ENCODE measurements at regions not wholly inside any gene's neighbourhood (a gene's known extent, or its start where the extent isn't known, plus 50 kb on each side); places are given as distances from the start of the nearest gene placed in this dataset.
"Not testable (repeated sequence)": the region's sequence is repeated elsewhere in the genome, so short reads cannot be mapped to it uniquely, and the experiment has no call there.

DNA sequence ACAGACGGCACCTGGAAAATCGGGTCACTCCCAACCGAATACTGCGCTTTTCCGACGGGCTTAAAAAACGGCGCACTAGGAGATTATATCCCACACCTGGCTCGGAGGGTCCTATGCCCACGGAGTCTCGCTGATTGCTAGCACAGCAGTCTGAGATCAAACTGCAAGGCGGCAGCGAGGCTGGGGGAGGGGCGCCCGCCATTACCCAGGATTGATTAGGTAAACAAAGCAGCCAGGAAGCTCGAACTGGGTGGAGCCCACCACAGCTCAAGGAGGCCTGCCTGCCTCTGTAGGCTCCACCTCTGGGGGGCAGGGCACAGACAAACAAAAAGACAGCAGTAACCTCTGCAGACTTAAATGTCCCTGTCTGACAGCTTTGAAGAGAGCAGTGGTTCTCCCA lies 64.5 kb downstream of the SLC30A10 start:
- DNase-seq (ENCODE audit: low read depth, low spot score); H3K9me3 ChIP-seq (ENCODE audit: low read depth, low read length); H3K9ac ChIP-seq (ENCODE audit: insufficient read length); H3K36me3 ChIP-seq (ENCODE audit: insufficient read depth, low read length); H3K27ac ChIP-seq; H3K4me3 ChIP-seq: not testable (repeated sequence)

DNA sequence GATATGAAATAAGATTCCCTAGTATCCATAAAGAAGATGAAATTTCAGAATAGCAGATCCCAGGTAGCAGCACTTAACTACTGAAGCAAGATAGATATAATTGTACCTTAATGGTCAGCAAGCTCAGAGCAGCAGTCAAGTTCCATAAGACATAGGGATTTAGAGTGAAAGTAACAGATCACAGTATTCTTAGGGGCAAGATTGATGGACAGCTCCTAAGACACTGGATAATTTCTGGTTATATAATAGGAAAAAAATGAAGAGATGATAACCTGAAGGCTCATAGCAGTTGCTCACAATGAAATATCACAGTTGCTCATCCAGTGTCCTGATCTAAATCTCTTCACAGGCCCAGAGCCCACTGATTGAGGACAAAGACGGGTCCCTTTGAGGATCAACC lies 66.0 kb downstream of the SLC30A10 start:
- H3K36me3 ChIP-seq (ENCODE audit: insufficient read depth, low read length) = no peaks in the 10 kb centered on the region
- H3K4me3 ChIP-seq = no peak overlapping the region
- H3K9me3 ChIP-seq (ENCODE audit: low read depth, low read length) = no peaks in the 10 kb centered on the region
- H3K9ac ChIP-seq (ENCODE audit: insufficient read length) = no peak overlapping the region
- H3K27ac ChIP-seq = no peak overlapping the region
- no peak for DNase-seq (ENCODE audit: low read depth, low spot score)
- TF ChIP-seq EZH2 (IDR thresholded peaks at IDR 0.05) = no peak
- no peak for TF ChIP-seq POLR2AphosphoS5 (IDR thresholded peaks at IDR 0.05; ENCODE audit: borderline replicate concordance, low read depth, low read length)
- no peak for TF ChIP-seq FOXP2 (optimal IDR thresholded peaks at IDR 0.05; ENCODE audit: control extremely low read depth, extremely low read length, insufficient read depth)

DNA sequence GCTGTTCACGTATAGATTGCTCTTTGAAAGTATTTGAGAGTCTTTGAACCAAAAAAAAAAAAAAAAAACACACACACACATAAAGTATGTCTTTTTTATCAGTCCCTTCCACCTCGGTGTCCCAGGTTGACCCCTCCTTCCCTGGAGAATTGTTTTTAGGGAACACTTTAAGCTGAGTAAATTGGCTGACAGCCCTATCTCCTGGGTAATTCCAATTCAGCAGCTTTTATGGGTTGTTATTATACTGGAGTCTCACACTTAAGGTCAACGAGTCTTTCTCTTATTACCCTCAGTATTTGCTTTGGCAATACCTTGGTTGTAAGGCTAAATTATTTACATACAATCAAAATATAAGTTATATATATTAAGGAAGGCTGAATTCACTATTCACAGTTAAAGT lies 69.4 kb downstream of the SLC30A10 start:
- DNase-seq (ENCODE audit: low read depth, low spot score) = no peak
- Histone ChIP-seq H3K36me3 (ENCODE audit: insufficient read depth, low read length) (no peaks in the 10 kb centered on the region), H3K9ac (ENCODE audit: insufficient read length) (no peak overlapping the region), H3K4me3 (no peak overlapping the region), H3K27ac (no peak overlapping the region), H3K9me3 (ENCODE audit: low read depth, low read length) (no peaks in the 10 kb centered on the region)
- TF ChIP-seq EZH2 (IDR thresholded peaks at IDR 0.05) (no peak), FOXP2 (optimal IDR thresholded peaks at IDR 0.05; ENCODE audit: control extremely low read depth, extremely low read length, insufficient read depth) (no peak), POLR2AphosphoS5 (IDR thresholded peaks at IDR 0.05; ENCODE audit: borderline replicate concordance, low read depth, low read length) (no peak)

DNA sequence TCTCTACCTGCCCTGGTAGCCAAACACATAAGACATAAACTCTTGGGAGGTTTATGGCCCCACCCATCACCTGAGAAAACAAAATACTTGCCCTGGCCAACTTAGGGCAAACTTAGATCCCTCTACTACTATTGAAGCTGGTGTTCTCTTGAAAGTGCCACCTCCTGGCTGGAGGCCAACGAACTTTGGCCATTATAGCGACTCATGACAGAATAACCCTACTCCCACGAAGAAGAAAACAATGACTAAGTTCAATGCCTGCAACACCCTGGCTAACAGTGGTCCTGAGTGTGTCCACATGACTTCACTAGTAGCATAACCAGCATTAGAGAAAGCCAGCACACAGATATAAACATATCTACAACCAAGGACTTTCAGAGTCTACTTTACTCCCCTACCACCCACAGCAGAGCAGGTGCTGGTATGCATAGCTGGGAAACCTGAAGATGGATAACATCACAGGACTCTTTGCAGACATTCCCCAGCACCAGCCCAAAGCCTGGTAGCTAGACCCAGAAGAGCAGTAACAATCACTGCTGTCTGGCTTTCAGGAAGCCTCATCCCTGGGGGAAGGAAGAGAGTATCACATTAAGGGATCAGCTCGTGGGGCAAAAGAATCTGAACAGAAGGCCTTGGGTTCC lies 81.0 kb downstream of the SLC30A10 start:
- no peak overlapping the region for H3K9ac ChIP-seq (ENCODE audit: insufficient read length)
- no peaks in the 10 kb centered on the region for H3K9me3 ChIP-seq (ENCODE audit: low read depth, low read length)
- H3K27ac ChIP-seq = no peak overlapping the region
- no peaks in the 10 kb centered on the region for H3K36me3 ChIP-seq (ENCODE audit: insufficient read depth, low read length)
- TF ChIP-seq FOXP2 (optimal IDR thresholded peaks at IDR 0.05; ENCODE audit: control extremely low read depth, extremely low read length, insufficient read depth) = no peak
- TF ChIP-seq POLR2AphosphoS5 (IDR thresholded peaks at IDR 0.05; ENCODE audit: borderline replicate concordance, low read depth, low read length) = no peak
- no peak for TF ChIP-seq EZH2 (IDR thresholded peaks at IDR 0.05)
- no peak overlapping the region for H3K4me3 ChIP-seq
- no peak for DNase-seq (ENCODE audit: low read depth, low spot score)

DNA sequence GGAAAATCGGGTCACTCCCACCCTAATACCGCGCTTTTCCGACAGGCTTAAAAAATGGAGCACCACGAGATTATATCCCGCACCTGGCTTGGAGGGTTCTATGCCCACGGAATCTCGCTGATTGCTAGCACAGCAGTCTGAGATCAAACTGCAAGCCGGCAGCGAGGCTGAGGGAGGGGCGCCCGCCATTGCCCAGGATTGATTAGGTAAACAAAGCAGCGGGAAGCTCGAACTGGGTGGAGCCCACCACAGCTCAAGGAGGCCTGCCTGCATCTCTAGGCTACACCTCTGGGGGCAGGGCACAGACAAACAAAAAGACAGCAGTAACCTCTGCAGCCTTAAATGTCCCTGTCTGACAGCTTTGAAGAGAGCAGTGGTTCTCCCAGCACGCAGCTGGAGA lies 88.8 kb downstream of the SLC30A10 start:
- not testable (repeated sequence) for H3K9ac ChIP-seq (ENCODE audit: insufficient read length)

DNA sequence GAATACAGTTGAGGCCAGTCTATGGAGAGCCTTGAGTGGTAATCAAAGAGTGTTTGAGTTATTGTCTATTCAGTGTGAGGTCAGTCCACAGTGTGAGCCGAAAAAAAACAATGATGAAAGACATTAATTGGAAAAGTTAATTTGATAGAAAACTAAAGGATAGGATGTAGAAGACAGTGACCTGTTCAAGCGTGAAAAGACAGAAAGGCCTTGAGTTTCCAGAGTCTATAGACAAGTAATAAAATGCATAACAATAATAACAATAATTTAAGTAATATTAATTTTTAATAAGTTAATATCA lies 90.4 kb downstream of the SLC30A10 start:
- Histone ChIP-seq H3K9ac (ENCODE audit: insufficient read length) (no peak overlapping the region), H3K4me3 (no peak overlapping the region), H3K36me3 (ENCODE audit: insufficient read depth, low read length) (no peaks in the 10 kb centered on the region), H3K27ac (no peak overlapping the region), H3K9me3 (ENCODE audit: low read depth, low read length) (no peaks in the 10 kb centered on the region)
- no peak for TF ChIP-seq FOXP2 (optimal IDR thresholded peaks at IDR 0.05; ENCODE audit: control extremely low read depth, extremely low read length, insufficient read depth)
- TF ChIP-seq POLR2AphosphoS5 (IDR thresholded peaks at IDR 0.05; ENCODE audit: borderline replicate concordance, low read depth, low read length) = no peak
- no peak for TF ChIP-seq EZH2 (IDR thresholded peaks at IDR 0.05)
- DNase-seq (ENCODE audit: low read depth, low spot score) = no peak

More for the DNA sequence above, 88.8 kb downstream of the SLC30A10 start:
- not testable (repeated sequence) for H3K36me3 ChIP-seq (ENCODE audit: insufficient read depth, low read length); H3K9me3 ChIP-seq (ENCODE audit: low read depth, low read length); H3K27ac ChIP-seq; DNase-seq (ENCODE audit: low read depth, low spot score); H3K4me3 ChIP-seq

DNA sequence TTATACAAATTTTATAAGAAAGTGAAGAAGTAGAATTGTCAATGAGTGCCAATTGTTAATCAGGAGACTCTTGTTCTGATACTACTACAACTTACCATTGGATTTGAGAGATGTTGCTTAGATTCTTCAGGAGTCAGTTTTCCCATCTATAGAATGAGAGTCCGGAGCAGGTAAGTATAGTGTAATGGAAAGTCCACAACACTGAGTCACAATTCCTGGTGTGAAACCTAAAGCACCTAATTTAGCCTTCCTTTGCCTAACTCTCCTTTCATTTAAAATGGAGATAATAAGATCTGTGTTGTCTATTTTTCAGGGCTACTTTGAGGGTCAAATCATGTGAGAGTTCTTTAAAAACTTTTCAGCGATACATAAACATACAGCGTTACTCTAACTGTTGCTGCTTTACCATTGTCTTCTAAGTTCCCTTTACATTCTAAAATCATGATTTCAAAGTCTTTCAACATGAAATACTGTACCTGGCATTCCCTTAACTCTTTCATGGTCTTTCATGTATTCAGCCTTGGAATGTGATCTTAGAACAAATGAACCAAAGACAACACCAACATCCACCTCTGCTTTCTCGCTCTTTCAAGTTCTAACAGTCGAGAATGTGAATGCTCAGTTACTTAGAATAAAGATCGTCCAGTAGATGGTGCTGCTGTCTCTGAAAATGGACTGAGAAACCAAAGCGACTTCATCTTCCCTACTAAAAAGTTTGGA lies 90.9 kb downstream of the SLC30A10 start:
- H3K9ac ChIP-seq (ENCODE audit: insufficient read length) = no peak overlapping the region
- DNase-seq (ENCODE audit: low read depth, low spot score) = peak; percentile 52
- H3K4me3 ChIP-seq = no peak overlapping the region
- no peak for TF ChIP-seq POLR2AphosphoS5 (IDR thresholded peaks at IDR 0.05; ENCODE audit: borderline replicate concordance, low read depth, low read length)
- no peak for TF ChIP-seq FOXP2 (optimal IDR thresholded peaks at IDR 0.05; ENCODE audit: control extremely low read depth, extremely low read length, insufficient read depth)
- TF ChIP-seq EZH2 (IDR thresholded peaks at IDR 0.05) = no peak
- H3K36me3 ChIP-seq (ENCODE audit: insufficient read depth, low read length) = no peaks in the 10 kb centered on the region
- no peak overlapping the region for H3K27ac ChIP-seq
- H3K9me3 ChIP-seq (ENCODE audit: low read depth, low read length) = no peaks in the 10 kb centered on the region

DNA sequence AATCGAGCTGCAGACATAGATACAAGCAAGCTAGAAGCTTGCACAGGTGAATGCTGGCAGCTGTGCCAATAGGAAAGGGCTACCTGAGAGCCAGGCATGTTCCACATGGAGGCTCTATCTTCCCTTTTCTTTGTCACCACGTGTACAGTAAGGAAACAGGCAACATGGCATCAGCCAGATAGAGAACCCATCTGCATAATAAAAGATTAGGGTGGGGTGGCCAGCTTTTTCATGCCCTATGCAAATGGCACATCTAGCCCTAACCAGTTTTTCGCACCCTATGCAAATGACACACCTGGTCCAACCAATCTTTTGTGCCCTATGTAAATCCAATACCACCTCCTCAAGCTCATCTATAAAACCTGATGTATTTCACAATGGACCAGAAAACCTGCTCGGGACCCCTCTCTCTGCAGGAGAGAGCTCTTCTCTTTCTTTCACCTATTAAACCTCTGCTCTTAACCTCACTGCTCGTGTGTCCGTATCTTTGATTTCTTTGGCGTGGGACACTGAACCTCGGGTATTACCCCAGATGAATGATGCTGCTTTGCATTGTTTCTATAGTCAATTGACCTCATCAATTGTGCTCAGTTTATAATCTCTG lies 93.9 kb downstream of the SLC30A10 start:
- TF ChIP-seq POLR2AphosphoS5 (IDR thresholded peaks at IDR 0.05; ENCODE audit: borderline replicate concordance, low read depth, low read length) (no peak), FOXP2 (optimal IDR thresholded peaks at IDR 0.05; ENCODE audit: control extremely low read depth, extremely low read length, insufficient read depth) (no peak), EZH2 (IDR thresholded peaks at IDR 0.05) (no peak)

More for the DNA sequence above, 93.9 kb downstream of the SLC30A10 start:
- no peaks in the 10 kb centered on the region for H3K36me3 ChIP-seq (ENCODE audit: insufficient read depth, low read length)
- H3K27ac ChIP-seq = no peak overlapping the region
- DNase-seq (ENCODE audit: low read depth, low spot score) = no peak
- H3K9ac ChIP-seq (ENCODE audit: insufficient read length) = no peak overlapping the region
- no peaks in the 10 kb centered on the region for H3K9me3 ChIP-seq (ENCODE audit: low read depth, low read length)
- H3K4me3 ChIP-seq = no peak overlapping the region
